ENCODE measurements at regions not wholly inside any gene's neighbourhood (a gene's known extent, or its start where the extent isn't known, plus 50 kb on each side); places are given as distances from the start of the nearest gene placed in this dataset.

DNA sequence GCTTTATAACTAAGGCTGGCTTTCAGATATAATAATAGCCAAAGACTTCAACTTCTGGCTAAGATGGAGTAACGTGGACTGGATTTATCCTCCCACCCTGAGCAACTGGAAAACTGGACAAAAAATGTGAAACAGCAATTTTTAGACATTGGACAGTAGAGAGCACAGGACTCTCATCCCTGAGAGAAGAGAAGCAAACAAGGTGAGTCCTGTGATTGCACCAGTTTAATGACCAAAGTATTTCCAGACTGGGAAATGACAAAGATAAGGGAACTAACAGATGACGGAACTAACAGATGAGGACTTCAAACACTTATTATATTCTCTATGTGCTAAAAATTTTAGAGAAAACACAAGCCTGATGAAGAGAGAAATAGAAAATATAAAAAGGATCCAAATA lies 175.7 kb upstream of the SLC25A13 start:
- H3K27ac Mint-ChIP-seq (ENCODE audit: unreplicated experiment): no peak overlapping the region
- H3K36me3 Mint-ChIP-seq (ENCODE audit: low read depth): no peaks in the 10 kb centered on the region
- H3K9me3 Mint-ChIP-seq (ENCODE audit: low read depth): no peaks in the 10 kb centered on the region
- TF ChIP-seq, protein P1, sequence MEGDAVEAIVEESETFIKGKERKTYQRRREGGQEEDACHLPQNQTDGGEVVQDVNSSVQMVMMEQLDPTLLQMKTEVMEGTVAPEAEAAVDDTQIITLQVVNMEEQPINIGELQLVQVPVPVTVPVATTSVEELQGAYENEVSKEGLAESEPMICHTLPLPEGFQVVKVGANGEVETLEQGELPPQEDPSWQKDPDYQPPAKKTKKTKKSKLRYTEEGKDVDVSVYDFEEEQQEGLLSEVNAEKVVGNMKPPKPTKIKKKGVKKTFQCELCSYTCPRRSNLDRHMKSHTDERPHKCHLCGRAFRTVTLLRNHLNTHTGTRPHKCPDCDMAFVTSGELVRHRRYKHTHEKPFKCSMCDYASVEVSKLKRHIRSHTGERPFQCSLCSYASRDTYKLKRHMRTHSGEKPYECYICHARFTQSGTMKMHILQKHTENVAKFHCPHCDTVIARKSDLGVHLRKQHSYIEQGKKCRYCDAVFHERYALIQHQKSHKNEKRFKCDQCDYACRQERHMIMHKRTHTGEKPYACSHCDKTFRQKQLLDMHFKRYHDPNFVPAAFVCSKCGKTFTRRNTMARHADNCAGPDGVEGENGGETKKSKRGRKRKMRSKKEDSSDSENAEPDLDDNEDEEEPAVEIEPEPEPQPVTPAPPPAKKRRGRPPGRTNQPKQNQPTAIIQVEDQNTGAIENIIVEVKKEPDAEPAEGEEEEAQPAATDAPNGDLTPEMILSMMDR (IDR thresholded peaks at IDR 0.05): no peak
- H3K27me3 Mint-ChIP-seq (ENCODE audit: low read depth): no peaks in the 10 kb centered on the region
- no peak overlapping the region for H3K4me3 Mint-ChIP-seq (ENCODE audit: unreplicated experiment)
- H3K4me1 Mint-ChIP-seq (ENCODE audit: low read depth): peaks cover 3% of the 10 kb centered on the region
- DNase-seq (ENCODE audit: low spot score): no peak

DNA sequence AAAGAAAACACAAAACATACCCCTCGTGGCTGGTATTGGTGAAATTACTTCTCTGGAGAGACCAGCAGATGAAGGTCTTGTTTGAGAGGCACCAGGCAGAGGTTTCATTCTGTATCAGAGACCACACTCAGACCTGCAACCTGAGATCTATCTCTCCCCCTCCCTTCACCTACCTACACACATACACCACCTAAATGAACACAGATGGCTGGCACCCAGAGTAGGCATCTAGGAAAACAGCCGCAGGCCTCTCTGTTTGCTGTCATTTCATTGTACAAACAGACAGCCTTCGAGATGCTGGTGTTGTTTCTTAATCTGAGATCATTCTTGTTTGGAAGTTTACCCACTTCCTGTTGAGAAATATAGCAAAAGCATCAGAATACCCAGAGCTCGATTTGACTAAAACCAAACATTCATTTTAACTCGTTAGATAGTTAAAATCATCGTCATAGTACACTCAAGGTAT lies 173.9 kb upstream of the SLC25A13 start:
- H3K4me1 Mint-ChIP-seq (ENCODE audit: low read depth): peaks cover 6% of the 10 kb centered on the region
- DNase-seq (ENCODE audit: low spot score): no peak
- peaks cover 2% of the 10 kb centered on the region for H3K27me3 Mint-ChIP-seq (ENCODE audit: low read depth)
- no peaks in the 10 kb centered on the region for H3K36me3 Mint-ChIP-seq (ENCODE audit: low read depth)
- H3K4me3 Mint-ChIP-seq (ENCODE audit: unreplicated experiment): no peak overlapping the region
- TF ChIP-seq, protein P1 (IDR thresholded peaks at IDR 0.05): no peak
- no peaks in the 10 kb centered on the region for H3K9me3 Mint-ChIP-seq (ENCODE audit: low read depth)
- no peak overlapping the region for H3K27ac Mint-ChIP-seq (ENCODE audit: unreplicated experiment)

DNA sequence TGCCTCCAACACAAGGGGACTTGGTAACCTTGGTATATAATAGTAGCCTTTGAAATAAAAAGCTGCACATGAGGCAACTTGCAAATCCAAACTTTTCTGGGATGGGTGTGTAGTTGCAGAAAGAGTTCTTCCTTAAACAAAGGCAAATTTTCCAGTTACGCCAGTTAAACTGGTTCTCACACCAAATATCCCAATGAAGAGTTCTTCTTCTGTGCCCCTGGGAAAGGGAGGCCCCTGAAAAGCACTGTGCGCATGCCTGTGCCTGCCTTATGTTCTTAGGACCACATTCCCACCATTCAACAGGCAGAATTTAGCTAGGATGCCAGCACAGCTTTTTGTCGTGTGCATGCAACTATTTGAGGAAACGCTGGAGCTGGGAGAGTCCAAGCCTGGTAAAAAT lies 164.8 kb upstream of the SLC25A13 start:
- Mint-ChIP-seq H3K27ac (ENCODE audit: unreplicated experiment) (no peak overlapping the region), H3K36me3 (ENCODE audit: low read depth) (no peaks in the 10 kb centered on the region)
- no peak for DNase-seq (ENCODE audit: low spot score)

DNA sequence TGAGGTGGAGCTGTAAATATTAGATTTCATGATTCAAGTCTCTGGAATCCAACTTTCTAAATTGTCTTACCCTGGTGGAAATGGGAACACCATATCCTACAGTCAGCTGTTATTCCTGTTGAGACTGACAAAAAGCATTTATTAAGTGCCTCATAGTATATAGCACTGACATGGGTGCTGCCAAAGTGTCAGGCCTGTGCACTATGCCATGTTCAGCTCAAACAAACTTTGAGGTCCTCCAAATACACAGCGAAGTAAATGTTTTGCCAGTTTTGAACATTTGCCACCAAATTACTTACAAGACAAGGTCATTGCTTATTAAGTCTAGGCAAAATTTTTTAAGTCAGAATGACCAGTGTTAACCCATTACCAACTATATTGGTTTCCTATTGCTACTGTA lies 162.9 kb upstream of the SLC25A13 start:
- no peaks in the 10 kb centered on the region for H3K27me3 Mint-ChIP-seq (ENCODE audit: low read depth)
- no peaks in the 10 kb centered on the region for H3K36me3 Mint-ChIP-seq (ENCODE audit: low read depth)
- TF ChIP-seq, protein P1 (IDR thresholded peaks at IDR 0.05): no peak
- no peak for DNase-seq (ENCODE audit: low spot score)
- H3K27ac Mint-ChIP-seq (ENCODE audit: unreplicated experiment): no peak overlapping the region
- no peak overlapping the region for H3K4me3 Mint-ChIP-seq (ENCODE audit: unreplicated experiment)
- H3K4me1 Mint-ChIP-seq (ENCODE audit: low read depth): peaks cover 16% of the 10 kb centered on the region
- no peaks in the 10 kb centered on the region for H3K9me3 Mint-ChIP-seq (ENCODE audit: low read depth)

More for the DNA sequence above, 164.8 kb upstream of the SLC25A13 start:
- Mint-ChIP-seq H3K9me3 (ENCODE audit: low read depth) (no peaks in the 10 kb centered on the region), H3K27me3 (ENCODE audit: low read depth) (peaks cover 3% of the 10 kb centered on the region), H3K4me1 (ENCODE audit: low read depth) (peaks cover 18% of the 10 kb centered on the region), H3K4me3 (ENCODE audit: unreplicated experiment) (no peak overlapping the region)
- TF ChIP-seq, protein P1 (IDR thresholded peaks at IDR 0.05): no peak

DNA sequence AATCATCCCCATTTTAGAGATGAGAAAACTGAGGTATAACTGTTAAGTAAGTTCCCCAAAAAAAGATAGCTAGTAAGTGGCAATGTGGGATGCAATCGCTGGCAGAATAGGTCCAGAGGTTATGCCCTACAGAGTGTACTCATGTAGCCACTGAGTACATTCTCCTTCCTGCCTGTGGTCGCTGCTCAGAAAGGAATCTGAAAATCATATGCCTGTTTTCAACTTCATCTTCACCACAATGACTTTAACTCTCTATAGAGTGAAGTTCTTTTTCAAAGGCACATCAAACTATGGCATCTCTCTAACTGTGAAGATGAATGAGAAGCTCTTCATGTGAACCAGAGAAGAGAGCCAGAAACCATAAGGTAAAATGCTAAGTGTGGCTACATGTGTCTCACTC lies 162.2 kb upstream of the SLC25A13 start:
- Mint-ChIP-seq H3K27ac (ENCODE audit: unreplicated experiment) (no peak overlapping the region), H3K9me3 (ENCODE audit: low read depth) (no peaks in the 10 kb centered on the region), H3K27me3 (ENCODE audit: low read depth) (no peaks in the 10 kb centered on the region), H3K4me1 (ENCODE audit: low read depth) (peaks cover 16% of the 10 kb centered on the region), H3K36me3 (ENCODE audit: low read depth) (no peaks in the 10 kb centered on the region), H3K4me3 (ENCODE audit: unreplicated experiment) (no peak overlapping the region)
- TF ChIP-seq, protein P1 (IDR thresholded peaks at IDR 0.05): no peak
- DNase-seq (ENCODE audit: low spot score): no peak
